SK-N-SH (cell line): ENCODE measurements at regions not wholly inside any gene's neighbourhood (a gene's known extent, or its start where the extent isn't known, plus 50 kb on each side); places are given as distances from the start of the nearest gene placed in this dataset.

Experiments used
- CTCF ChIA-PET: fragments of 300-600, 350-600 bp; formaldehyde crosslinking; extraction: SDS; loops from one replicate; lab custom pipeline; 2021; lab: Yijun Ruan, JAX
- POLR2A ChIA-PET: fragments of 350-600 bp; sonication (Branson Sonifier 250); formaldehyde crosslinking; extraction: SDS; loops from one replicate; lab custom pipeline; 2020; ENCODE audit warnings: antibody characterized with exemption, inconsistent platforms; lab: Yijun Ruan, JAX
- DNase-seq: peaks from one replicate; pipeline ENCODE4 v3.0.0; 2012
- H2AFZ ChIP-seq: fragments of 200-600 bp; sonication (generic); 2 replicates; pipeline ENCODE4 v1.8.1; 2016; ENCODE audit warnings: antibody characterized with exemption, mild to moderate bottlenecking, low read depth
- H3F3A ChIP-seq: fragments of 200-600 bp; sonication (generic); replicated peaks from 2 replicates; pipeline ENCODE3; 2016; ENCODE audit warnings: antibody characterized with exemption, mild to moderate bottlenecking; ENCODE audit not compliant: insufficient read depth
- H3K27ac ChIP-seq, 2 experiments: fragments of 200-500 bp in 1 of 2; fragments of 200-600 bp in 1 of 2; sonication (Bioruptor generic) in 1 of 2; sonication (generic), shearing (Covaris generic) in 1 of 2; 2 replicates each; pipeline versions ENCODE4 v1.5.1 to v1.6.1; 2014 to 2016; ENCODE audit warnings: low read depth in 2 of 2, inconsistent platforms in 1 of 2, low read length in 1 of 2, mild to moderate bottlenecking in 1 of 2, mixed read lengths in 1 of 2
- H3K27me3 ChIP-seq: fragments of 200-600 bp; sonication (generic), shearing (Covaris generic); 2 replicates; pipeline ENCODE4 v1.6.1; 2016; ENCODE audit warnings: mixed run types; ENCODE audit not compliant: insufficient read depth
- H3K36me3 ChIP-seq, 2 experiments: fragments of 200-500 bp in 1 of 2; fragments of 200-600 bp in 1 of 2; sonication (Bioruptor generic) in 1 of 2; sonication (generic) in 1 of 2; replicated peaks in 1 of 2; 2 replicates each; pipeline versions ENCODE3 to v1.5.1; 2014 to 2016; ENCODE audit warnings: low read length in 1 of 2, mild to moderate bottlenecking in 1 of 2; ENCODE audit not compliant: insufficient read depth in 2 of 2, control insufficient read depth in 1 of 2
- H3K4me1 ChIP-seq, 2 experiments: fragments of 200-500 bp in 1 of 2; fragments of 200-600 bp in 1 of 2; sonication (Bioruptor generic) in 1 of 2; sonication (generic), shearing (Covaris generic) in 1 of 2; 2 replicates each; pipeline versions ENCODE4 v1.5.1 to v1.6.1; 2014 to 2016; ENCODE audit warnings: low read depth in 1 of 2, low read length in 1 of 2, mixed run types in 1 of 2; ENCODE audit not compliant: insufficient read depth in 2 of 2, control insufficient read depth in 1 of 2
- H3K4me2 ChIP-seq: fragments of 200-600 bp; sonication (generic), shearing (Covaris generic); 2 replicates; pipeline ENCODE4 v1.6.1; 2017; ENCODE audit warnings: mixed run types
- H3K4me3 ChIP-seq, 2 experiments: fragments of 200-500 bp in 1 of 2; fragments of 200-600 bp in 1 of 2; sonication (Bioruptor generic) in 1 of 2; sonication (generic), shearing (Covaris generic) in 1 of 2; 2 replicates each; pipeline versions ENCODE4 v1.5.1 to v1.8.1; 2014 to 2016; ENCODE audit warnings: low read depth in 2 of 2, inconsistent platforms in 1 of 2, low read length in 1 of 2, mild to moderate bottlenecking in 1 of 2, mixed read lengths in 1 of 2, moderate library complexity in 1 of 2
- H3K79me2 ChIP-seq: fragments of 200-600 bp; sonication (generic); 2 replicates; pipeline ENCODE4 v1.8.1; 2017; ENCODE audit warnings: mild to moderate bottlenecking; ENCODE audit not compliant: insufficient read depth
- H3K9ac ChIP-seq: fragments of 200-600 bp; sonication (generic); 2 replicates; pipeline ENCODE4 v1.6.1; 2017; ENCODE audit warnings: mixed run types
- H3K9me2 ChIP-seq: fragments of 200-600 bp; sonication (generic); 2 replicates; pipeline ENCODE4 v1.6.1; 2017; ENCODE audit warnings: mixed run types
- H3K9me3 ChIP-seq: fragments of 200-600 bp; sonication (generic); 2 replicates; pipeline ENCODE4 v1.6.1; 2017; ENCODE audit warnings: mixed run types, mild to moderate bottlenecking, moderate library complexity
- H4K20me1 ChIP-seq: fragments of 200-600 bp; sonication (generic); 2 replicates; pipeline ENCODE4 v1.6.1; 2017; ENCODE audit warnings: mild to moderate bottlenecking, mixed run types; ENCODE audit not compliant: insufficient read depth
- EP300 ChIP-seq, 2 experiments: IDR thresholded peaks; 2 replicates each; pipeline versions ENCODE4 v1.4.0 to v1.6.1; 2012; ENCODE audit warnings: borderline replicate concordance in 1 of 2, low read depth in 1 of 2, low read length in 1 of 2
- FOXJ3 ChIP-seq: sonication (generic); formaldehyde crosslinking; IDR thresholded peaks from 2 replicates; pipeline ENCODE4 v1.5.1; 2020; ENCODE audit warnings: mild to moderate bottlenecking, missing genetic modification reagents
- GATA2 ChIP-seq: sonication (generic); formaldehyde crosslinking; IDR thresholded peaks from 2 replicates; pipeline ENCODE4 v1.5.0; 2020; ENCODE audit warnings: mild to moderate bottlenecking, missing genetic modification reagents
- IRF3 ChIP-seq: fragments of 150-350 bp; IDR thresholded peaks from 2 replicates; pipeline ENCODE4 v1.6.1; 2016; ENCODE audit warnings: mild to moderate bottlenecking, low read depth, low read length
- JUND ChIP-seq: IDR thresholded peaks from 2 replicates; pipeline ENCODE4 v1.4.0; 2012
- MAX ChIP-seq: IDR thresholded peaks from 2 replicates; pipeline ENCODE4 v1.4.0; 2012; ENCODE audit warnings: low read depth
- MEF2A ChIP-seq: IDR thresholded peaks from 2 replicates; pipeline ENCODE4 v1.4.0; 2012; ENCODE audit warnings: low read depth, borderline replicate concordance
- NFIC ChIP-seq: IDR thresholded peaks from 2 replicates; pipeline ENCODE4 v1.4.0; 2012; ENCODE audit warnings: borderline replicate concordance
- RFX5 ChIP-seq: IDR thresholded peaks from 2 replicates; pipeline ENCODE4 v1.6.1; 2012; ENCODE audit warnings: mild to moderate bottlenecking, improper control_type of control experiment, low read length
- RXRA ChIP-seq: IDR thresholded peaks from 2 replicates; pipeline ENCODE4 v1.4.0; 2012; ENCODE audit warnings: low read depth, mild to moderate bottlenecking, borderline replicate concordance
- SMC3 ChIP-seq: IDR thresholded peaks from 2 replicates; pipeline ENCODE4 v1.6.1; 2012; ENCODE audit warnings: low read depth, low read length, improper control_type of control experiment
- TAF1 ChIP-seq: IDR thresholded peaks from 2 replicates; pipeline ENCODE4 v1.6.1; 2012; ENCODE audit warnings: low read depth, mild to moderate bottlenecking, low read length, moderate library complexity, borderline replicate concordance
- YY1 ChIP-seq: IDR thresholded peaks from 2 replicates; pipeline ENCODE4 v1.4.0; 2012; ENCODE audit warnings: low read depth, mild to moderate bottlenecking
- WGBS: methylation state at CpG from one replicate; pipeline ENCODE4 v1.1.6; 2017; ENCODE audit warnings: low lambda C conversion rate; 5-methylcytosine and 5-hydroxymethylcytosine counted together
- TF ChIP-seq, protein P1 (sequence below): IDR thresholded peaks from 2 replicates; pipeline ENCODE4 v1.4.0; 2012; ENCODE audit warnings: low read depth, borderline replicate concordance
- TF ChIP-seq, protein P2 (sequence below): IDR thresholded peaks from 2 replicates; pipeline ENCODE4 v1.6.1; 2012; ENCODE audit warnings: mild to moderate bottlenecking, low read depth, low read length, moderate library complexity
- TF ChIP-seq, protein P3 (sequence below): IDR thresholded peaks from 2 replicates; pipeline ENCODE4 v1.4.0; 2012; ENCODE audit warnings: low read depth, borderline replicate concordance

DNA sequence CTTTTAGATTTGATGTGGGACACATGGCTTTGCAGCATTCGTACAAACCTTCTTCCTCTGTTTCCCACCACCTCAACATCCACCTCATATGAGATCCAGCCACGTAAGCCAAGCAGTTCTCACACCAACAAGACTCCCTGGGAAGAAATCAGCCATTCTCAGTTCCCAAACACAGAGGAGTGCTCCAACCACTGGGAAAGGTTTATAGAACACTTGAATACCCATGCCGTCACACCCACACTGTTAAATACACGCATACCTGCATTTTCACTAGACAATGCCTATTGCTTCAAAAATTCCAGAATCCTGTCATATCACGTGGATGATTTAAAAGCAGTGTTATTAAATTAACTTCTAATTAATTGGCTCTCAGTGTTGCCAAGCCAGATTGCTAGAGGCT, 347.3 kb downstream of the ENC1 start:
- ChIA-PET CTCF (no interaction called here), POLR2A (no interaction called here)
- no peak overlapping the region for H3K9ac ChIP-seq
- TF ChIP-seq YY1 (no peak), SMC3 (no peak), NFIC (no peak), JUND (no peak), EP300 (IDR thresholded peaks at IDR 0.05; ENCODE audit: borderline replicate concordance in 1 of 2, low read depth in 1 of 2, low read length in 1 of 2) (no peak), RXRA (no peak)
- TF ChIP-seq, protein P1, sequence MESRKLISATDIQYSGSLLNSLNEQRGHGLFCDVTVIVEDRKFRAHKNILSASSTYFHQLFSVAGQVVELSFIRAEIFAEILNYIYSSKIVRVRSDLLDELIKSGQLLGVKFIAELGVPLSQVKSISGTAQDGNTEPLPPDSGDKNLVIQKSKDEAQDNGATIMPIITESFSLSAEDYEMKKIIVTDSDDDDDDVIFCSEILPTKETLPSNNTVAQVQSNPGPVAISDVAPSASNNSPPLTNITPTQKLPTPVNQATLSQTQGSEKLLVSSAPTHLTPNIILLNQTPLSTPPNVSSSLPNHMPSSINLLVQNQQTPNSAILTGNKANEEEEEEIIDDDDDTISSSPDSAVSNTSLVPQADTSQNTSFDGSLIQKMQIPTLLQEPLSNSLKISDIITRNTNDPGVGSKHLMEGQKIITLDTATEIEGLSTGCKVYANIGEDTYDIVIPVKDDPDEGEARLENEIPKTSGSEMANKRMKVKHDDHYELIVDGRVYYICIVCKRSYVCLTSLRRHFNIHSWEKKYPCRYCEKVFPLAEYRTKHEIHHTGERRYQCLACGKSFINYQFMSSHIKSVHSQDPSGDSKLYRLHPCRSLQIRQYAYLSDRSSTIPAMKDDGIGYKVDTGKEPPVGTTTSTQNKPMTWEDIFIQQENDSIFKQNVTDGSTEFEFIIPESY, result no peak
- H3K79me2 ChIP-seq, result no peaks in the 10 kb centered on the region
- no peak overlapping the region for H3K4me3 ChIP-seq
- H3K4me1 ChIP-seq, result peaks cover 0 to 11% of the 10 kb centered on the region in 2 experiments; a peak in 2 of 4 replicates
- no peaks in the 10 kb centered on the region for H3K36me3 ChIP-seq
- H3K9me2 ChIP-seq, result no peaks in the 10 kb centered on the region
- H3F3A ChIP-seq, result no peaks in the 10 kb centered on the region
- no peaks in the 10 kb centered on the region for H4K20me1 ChIP-seq
- H3K27me3 ChIP-seq, result no peaks in the 10 kb centered on the region
- no peak overlapping the region for H3K27ac ChIP-seq
- no peaks in the 10 kb centered on the region for H3K9me3 ChIP-seq
- H3K4me2 ChIP-seq, result no peak overlapping the region
- no peak overlapping the region for H2AFZ ChIP-seq
- WGBS, result 86% methylated on average over 5 of the region's 5 CpGs
- DNase-seq, result no peak

DNA sequence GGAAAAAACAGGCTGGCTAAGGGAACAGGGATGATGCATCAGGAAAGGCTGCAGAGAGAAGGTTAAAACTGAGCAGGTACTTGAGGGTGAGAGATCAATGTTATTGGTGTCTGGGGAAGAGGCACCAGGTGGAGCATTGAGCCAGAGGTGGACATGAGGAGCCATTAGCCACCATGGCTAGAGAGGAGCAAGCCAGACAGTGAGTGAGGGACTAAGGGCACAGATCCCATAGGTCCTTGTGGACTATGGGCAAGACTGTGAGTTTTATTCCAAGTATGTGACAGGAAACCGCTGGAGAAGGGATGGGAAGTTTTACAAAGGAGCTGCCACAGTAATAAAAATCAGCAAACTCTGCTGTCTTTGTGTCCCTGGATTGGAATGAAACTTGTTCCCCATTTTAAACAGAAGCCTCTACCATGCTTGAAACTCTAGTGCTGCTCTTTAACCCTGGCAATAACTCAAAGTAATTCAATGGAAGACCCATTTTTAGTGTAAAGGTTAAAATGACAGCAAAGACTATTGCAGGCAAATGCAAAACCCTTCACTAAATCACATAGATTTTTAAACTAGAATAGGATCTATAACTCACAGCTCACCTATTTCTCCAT, 349.8 kb downstream of the ENC1 start:
- Histone ChIP-seq H3K27ac (no peak overlapping the region), H3K27me3 (no peaks in the 10 kb centered on the region), H3K36me3 (no peaks in the 10 kb centered on the region), H3K9me2 (no peaks in the 10 kb centered on the region), H4K20me1 (no peaks in the 10 kb centered on the region), H3K9me3 (no peaks in the 10 kb centered on the region), H2AFZ (no peak overlapping the region), H3K4me3 (no peak overlapping the region), H3K79me2 (no peaks in the 10 kb centered on the region), H3K4me1 (peaks cover 0 to 7% of the 10 kb centered on the region in 2 experiments; a peak in 2 of 4 replicates), H3F3A (no peaks in the 10 kb centered on the region), H3K4me2 (no peak overlapping the region), H3K9ac (no peak overlapping the region)
- DNase-seq, result no peak
- POLR2A ChIA-PET, result no interaction called here
- WGBS, result 93% methylated on average over 1 of the region's 1 CpG
- CTCF ChIA-PET, result no interaction called here
- TF ChIP-seq RFX5, result no peak
- no peak for TF ChIP-seq NFIC
- TF ChIP-seq, protein P1, result no peak
- no peak for TF ChIP-seq TAF1
- TF ChIP-seq YY1, result no peak
- TF ChIP-seq RXRA, result no peak
- TF ChIP-seq, protein P2, sequence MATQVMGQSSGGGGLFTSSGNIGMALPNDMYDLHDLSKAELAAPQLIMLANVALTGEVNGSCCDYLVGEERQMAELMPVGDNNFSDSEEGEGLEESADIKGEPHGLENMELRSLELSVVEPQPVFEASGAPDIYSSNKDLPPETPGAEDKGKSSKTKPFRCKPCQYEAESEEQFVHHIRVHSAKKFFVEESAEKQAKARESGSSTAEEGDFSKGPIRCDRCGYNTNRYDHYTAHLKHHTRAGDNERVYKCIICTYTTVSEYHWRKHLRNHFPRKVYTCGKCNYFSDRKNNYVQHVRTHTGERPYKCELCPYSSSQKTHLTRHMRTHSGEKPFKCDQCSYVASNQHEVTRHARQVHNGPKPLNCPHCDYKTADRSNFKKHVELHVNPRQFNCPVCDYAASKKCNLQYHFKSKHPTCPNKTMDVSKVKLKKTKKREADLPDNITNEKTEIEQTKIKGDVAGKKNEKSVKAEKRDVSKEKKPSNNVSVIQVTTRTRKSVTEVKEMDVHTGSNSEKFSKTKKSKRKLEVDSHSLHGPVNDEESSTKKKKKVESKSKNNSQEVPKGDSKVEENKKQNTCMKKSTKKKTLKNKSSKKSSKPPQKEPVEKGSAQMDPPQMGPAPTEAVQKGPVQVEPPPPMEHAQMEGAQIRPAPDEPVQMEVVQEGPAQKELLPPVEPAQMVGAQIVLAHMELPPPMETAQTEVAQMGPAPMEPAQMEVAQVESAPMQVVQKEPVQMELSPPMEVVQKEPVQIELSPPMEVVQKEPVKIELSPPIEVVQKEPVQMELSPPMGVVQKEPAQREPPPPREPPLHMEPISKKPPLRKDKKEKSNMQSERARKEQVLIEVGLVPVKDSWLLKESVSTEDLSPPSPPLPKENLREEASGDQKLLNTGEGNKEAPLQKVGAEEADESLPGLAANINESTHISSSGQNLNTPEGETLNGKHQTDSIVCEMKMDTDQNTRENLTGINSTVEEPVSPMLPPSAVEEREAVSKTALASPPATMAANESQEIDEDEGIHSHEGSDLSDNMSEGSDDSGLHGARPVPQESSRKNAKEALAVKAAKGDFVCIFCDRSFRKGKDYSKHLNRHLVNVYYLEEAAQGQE, result no peak
- no peak for TF ChIP-seq IRF3
- no peak for TF ChIP-seq GATA2 (CRISPR knock-in tag)
- TF ChIP-seq, protein P3, sequence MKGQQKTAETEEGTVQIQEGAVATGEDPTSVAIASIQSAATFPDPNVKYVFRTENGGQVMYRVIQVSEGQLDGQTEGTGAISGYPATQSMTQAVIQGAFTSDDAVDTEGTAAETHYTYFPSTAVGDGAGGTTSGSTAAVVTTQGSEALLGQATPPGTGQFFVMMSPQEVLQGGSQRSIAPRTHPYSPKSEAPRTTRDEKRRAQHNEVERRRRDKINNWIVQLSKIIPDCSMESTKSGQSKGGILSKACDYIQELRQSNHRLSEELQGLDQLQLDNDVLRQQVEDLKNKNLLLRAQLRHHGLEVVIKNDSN, result no peak
- no peak for TF ChIP-seq MEF2A
- TF ChIP-seq MAX, result no peak
- TF ChIP-seq FOXJ3 (CRISPR knock-in tag), result no peak
